ENCODE measurements at regions not wholly inside any gene's neighbourhood (a gene's known extent, or its start where the extent isn't known, plus 50 kb on each side); places are given as distances from the start of the nearest gene placed in this dataset.

GRCh38 chr1:185486346-185486745 lies 169.3 kb upstream of the IVNS1ABP start:
- TF ChIP-seq POLR2A (IDR thresholded peaks at IDR 0.05; ENCODE audit: low read depth, low read length), result no peak
- no peak for TF ChIP-seq CTCF (IDR thresholded peaks at IDR 0.05; ENCODE audit: extremely low read depth in 1 of 2, insufficient read depth in 1 of 2, low read depth in 1 of 2, low read length in 2 of 2)
- no peak for TF ChIP-seq GATA2 (IDR thresholded peaks at IDR 0.05; ENCODE audit: insufficient read depth, insufficient read length, low read depth, low read length)
- TF ChIP-seq JUN (IDR thresholded peaks at IDR 0.05; ENCODE audit: borderline replicate concordance, insufficient read depth, insufficient read length, low read depth), result no peak
- no peak for TF ChIP-seq MAX (IDR thresholded peaks at IDR 0.05; ENCODE audit: insufficient read depth, insufficient read length)
- no peak for TF ChIP-seq POLR2AphosphoS5 (IDR thresholded peaks at IDR 0.05; ENCODE audit: insufficient read depth, low read depth, low read length)

Data from endothelial cell of umbilical vein (primary cell).